Chondrocyte (in vitro differentiated cells): ENCODE measurements at regions not wholly inside any gene's neighbourhood (a gene's known extent, or its start where the extent isn't known, plus 50 kb on each side); places are given as distances from the start of the nearest gene placed in this dataset.

Experiments used
- DNase-seq: peaks from one replicate; pipeline ENCODE4 v3.0.0; 2021; ENCODE audit warnings: mixed read lengths, low spot score
- H3K27ac Mint-ChIP-seq: one replicate; pipeline ENCODE4 v1.8.0; 2021; ENCODE audit warnings: mild to moderate bottlenecking, moderate library complexity, mixed read lengths; ENCODE audit not compliant: unreplicated experiment
- H3K27me3 Mint-ChIP-seq: 2 replicates; pipeline ENCODE4 v1.8.0; 2021; ENCODE audit warnings: low read depth, mixed read lengths
- H3K36me3 Mint-ChIP-seq: 2 replicates; pipeline ENCODE4 v1.8.0; 2021; ENCODE audit warnings: low read depth, mixed read lengths
- H3K4me1 Mint-ChIP-seq: 2 replicates; pipeline ENCODE4 v1.8.0; 2021; ENCODE audit warnings: low read depth, mild to moderate bottlenecking, mixed read lengths
- H3K4me3 Mint-ChIP-seq: one replicate; pipeline ENCODE4 v1.8.0; 2021; ENCODE audit warnings: mild to moderate bottlenecking, moderate library complexity, mixed read lengths; ENCODE audit not compliant: unreplicated experiment
- H3K9me3 Mint-ChIP-seq: 2 replicates; pipeline ENCODE4 v1.8.0; 2021; ENCODE audit warnings: low read depth, mixed read lengths
- CTCF ChIP-seq: fragments of 200-600 bp; sonication (generic); IDR thresholded peaks from 2 replicates; pipeline ENCODE4 v1.5.0; 2021; ENCODE audit warnings: antibody characterized with exemption, mild to moderate bottlenecking, moderate library complexity

GRCh38 chr12:111207761-111208160 lies 161.1 kb downstream of the PHETA1 start:
- H3K27me3 Mint-ChIP-seq, result peaks cover 44% of the 10 kb centered on the region

DNA sequence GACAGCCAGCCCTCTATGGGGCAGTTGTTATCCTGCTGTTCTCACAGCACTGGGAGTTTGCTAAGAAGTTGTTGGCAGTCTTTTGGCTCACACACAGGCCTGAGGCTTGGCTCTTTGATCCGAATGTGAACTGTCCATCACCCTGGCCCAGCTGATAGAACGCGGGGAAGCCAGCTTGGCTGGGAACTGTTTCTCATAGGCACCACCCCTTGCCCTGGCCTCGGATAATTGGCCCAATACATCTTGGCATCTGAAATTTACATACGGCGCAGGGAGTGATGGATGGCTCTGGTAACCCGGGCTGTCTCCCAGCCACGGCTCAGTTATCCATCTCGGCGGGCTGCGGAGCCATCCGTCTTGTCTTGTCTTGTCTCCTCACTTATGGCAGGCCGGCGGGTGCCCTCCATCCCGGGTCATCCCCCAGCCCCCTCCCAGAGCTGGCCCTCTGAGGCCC lies 164.1 kb downstream of the PHETA1 start:
- H3K4me1 Mint-ChIP-seq, result no peaks in the 10 kb centered on the region
- DNase-seq, result no peak
- no peak for TF ChIP-seq CTCF
- H3K4me3 Mint-ChIP-seq, result no peak overlapping the region
- H3K27me3 Mint-ChIP-seq, result peaks cover 46% of the 10 kb centered on the region
- no peaks in the 10 kb centered on the region for H3K9me3 Mint-ChIP-seq
- H3K27ac Mint-ChIP-seq, result no peak overlapping the region
- H3K36me3 Mint-ChIP-seq, result no peaks in the 10 kb centered on the region

More at GRCh38 chr12:111207761-111208160, 161.1 kb downstream of the PHETA1 start:
- Mint-ChIP-seq H3K27ac (no peak overlapping the region), H3K4me3 (no peak overlapping the region), H3K36me3 (no peaks in the 10 kb centered on the region), H3K4me1 (no peaks in the 10 kb centered on the region), H3K9me3 (no peaks in the 10 kb centered on the region)
- no peak for DNase-seq
- no peak for TF ChIP-seq CTCF

GRCh38 chr12:111203969-111204368 lies 164.9 kb downstream of the PHETA1 start:
- no peaks in the 10 kb centered on the region for H3K36me3 Mint-ChIP-seq
- no peaks in the 10 kb centered on the region for H3K4me1 Mint-ChIP-seq
- no peak for DNase-seq
- H3K9me3 Mint-ChIP-seq, result no peaks in the 10 kb centered on the region
- peaks cover 49% of the 10 kb centered on the region for H3K27me3 Mint-ChIP-seq
- TF ChIP-seq CTCF, result no peak
- no peak overlapping the region for H3K4me3 Mint-ChIP-seq
- H3K27ac Mint-ChIP-seq, result no peak overlapping the region

DNA sequence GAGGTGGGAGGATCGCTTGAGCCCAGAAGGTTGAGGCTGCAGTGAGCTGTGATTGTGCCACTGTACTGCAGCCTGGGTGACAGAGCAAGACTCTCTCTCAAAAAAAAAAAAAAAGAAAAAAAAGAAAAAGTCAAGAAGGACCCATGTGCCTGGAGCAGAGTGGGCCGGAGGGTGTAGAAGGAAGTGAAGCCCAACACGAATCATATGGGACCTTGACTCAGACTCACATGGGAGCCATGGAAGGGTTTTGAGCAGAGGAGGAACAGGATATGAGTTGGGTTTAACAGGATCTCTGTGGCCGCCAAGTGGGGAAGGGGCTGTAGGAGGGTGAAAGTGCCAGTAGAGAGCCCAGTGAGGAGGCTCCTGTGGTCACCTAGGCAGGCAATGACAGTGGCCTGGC lies 165.4 kb downstream of the PHETA1 start:
- no peak for TF ChIP-seq CTCF
- no peaks in the 10 kb centered on the region for H3K36me3 Mint-ChIP-seq
- H3K4me3 Mint-ChIP-seq, result no peak overlapping the region
- DNase-seq, result no peak
- H3K27ac Mint-ChIP-seq, result no peak overlapping the region
- H3K4me1 Mint-ChIP-seq, result no peaks in the 10 kb centered on the region
- H3K27me3 Mint-ChIP-seq, result peaks cover 52% of the 10 kb centered on the region
- H3K9me3 Mint-ChIP-seq, result no peaks in the 10 kb centered on the region

DNA sequence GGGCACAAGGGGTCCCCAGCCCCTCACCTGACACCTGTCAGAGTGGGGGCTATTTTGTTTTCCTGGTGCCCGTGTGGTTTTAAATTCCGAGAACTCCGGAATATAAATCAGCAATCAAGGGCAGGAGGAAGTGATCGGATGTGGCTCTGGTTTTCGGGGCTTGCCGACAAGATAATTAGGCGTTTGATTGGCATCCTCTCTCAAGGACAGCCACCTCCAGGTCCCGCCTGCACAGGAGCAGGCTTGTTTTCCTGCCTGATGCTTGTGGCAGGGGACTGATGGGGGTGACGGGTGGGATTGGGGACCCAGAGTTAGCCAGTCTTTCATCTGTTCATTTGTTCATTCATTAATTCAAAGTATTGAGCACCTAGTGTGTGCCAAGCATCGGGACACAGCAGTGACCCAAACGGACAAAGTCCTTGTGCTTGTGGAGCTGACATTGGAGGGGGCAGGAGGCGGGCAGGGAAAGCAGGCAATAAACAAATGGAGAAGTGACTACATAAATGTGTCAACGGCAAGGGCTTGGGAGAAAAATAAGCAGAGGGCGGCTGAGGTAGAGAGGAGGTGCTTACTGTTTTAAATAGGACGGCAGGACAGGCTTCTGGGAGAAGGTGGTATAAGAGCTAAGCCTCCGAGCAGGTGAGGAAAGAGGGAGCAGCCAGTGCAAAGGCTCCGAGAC lies 166.5 kb downstream of the PHETA1 start:
- Mint-ChIP-seq H3K27me3 (peaks cover 48% of the 10 kb centered on the region), H3K9me3 (no peaks in the 10 kb centered on the region), H3K4me3 (no peak overlapping the region), H3K4me1 (no peaks in the 10 kb centered on the region), H3K36me3 (no peaks in the 10 kb centered on the region), H3K27ac (no peak overlapping the region)
- DNase-seq, result no peak
- no peak for TF ChIP-seq CTCF
